ENCODE measurements at regions not wholly inside any gene's neighbourhood (a gene's known extent, or its start where the extent isn't known, plus 50 kb on each side); places are given as distances from the start of the nearest gene placed in this dataset.

- TF ChIP-seq CTCF (conservative IDR thresholded peaks at IDR 0.05; ENCODE audit: low read depth in 2 of 2) (no peak), POLR2AphosphoS5 (IDR thresholded peaks at IDR 0.05; ENCODE audit: low read depth) (no peak), ZNF114 (CRISPR knock-in tag; IDR thresholded peaks at IDR 0.05) (no peak), EZH2phosphoT487 (IDR thresholded peaks at IDR 0.05; ENCODE audit: unreplicated experiment) (no peak), EZH2 (IDR thresholded peaks at IDR 0.05; ENCODE audit: low read depth, unreplicated experiment) (no peak), JUNB (IDR thresholded peaks at IDR 0.05; ENCODE audit: unreplicated experiment) (no peak), STAT1 (IDR thresholded peaks at IDR 0.05; ENCODE audit: unreplicated experiment) (no peak), NANOG (IDR thresholded peaks at IDR 0.05; ENCODE audit: borderline replicate concordance) (no peak)
- TF ChIP-seq, protein P1, sequence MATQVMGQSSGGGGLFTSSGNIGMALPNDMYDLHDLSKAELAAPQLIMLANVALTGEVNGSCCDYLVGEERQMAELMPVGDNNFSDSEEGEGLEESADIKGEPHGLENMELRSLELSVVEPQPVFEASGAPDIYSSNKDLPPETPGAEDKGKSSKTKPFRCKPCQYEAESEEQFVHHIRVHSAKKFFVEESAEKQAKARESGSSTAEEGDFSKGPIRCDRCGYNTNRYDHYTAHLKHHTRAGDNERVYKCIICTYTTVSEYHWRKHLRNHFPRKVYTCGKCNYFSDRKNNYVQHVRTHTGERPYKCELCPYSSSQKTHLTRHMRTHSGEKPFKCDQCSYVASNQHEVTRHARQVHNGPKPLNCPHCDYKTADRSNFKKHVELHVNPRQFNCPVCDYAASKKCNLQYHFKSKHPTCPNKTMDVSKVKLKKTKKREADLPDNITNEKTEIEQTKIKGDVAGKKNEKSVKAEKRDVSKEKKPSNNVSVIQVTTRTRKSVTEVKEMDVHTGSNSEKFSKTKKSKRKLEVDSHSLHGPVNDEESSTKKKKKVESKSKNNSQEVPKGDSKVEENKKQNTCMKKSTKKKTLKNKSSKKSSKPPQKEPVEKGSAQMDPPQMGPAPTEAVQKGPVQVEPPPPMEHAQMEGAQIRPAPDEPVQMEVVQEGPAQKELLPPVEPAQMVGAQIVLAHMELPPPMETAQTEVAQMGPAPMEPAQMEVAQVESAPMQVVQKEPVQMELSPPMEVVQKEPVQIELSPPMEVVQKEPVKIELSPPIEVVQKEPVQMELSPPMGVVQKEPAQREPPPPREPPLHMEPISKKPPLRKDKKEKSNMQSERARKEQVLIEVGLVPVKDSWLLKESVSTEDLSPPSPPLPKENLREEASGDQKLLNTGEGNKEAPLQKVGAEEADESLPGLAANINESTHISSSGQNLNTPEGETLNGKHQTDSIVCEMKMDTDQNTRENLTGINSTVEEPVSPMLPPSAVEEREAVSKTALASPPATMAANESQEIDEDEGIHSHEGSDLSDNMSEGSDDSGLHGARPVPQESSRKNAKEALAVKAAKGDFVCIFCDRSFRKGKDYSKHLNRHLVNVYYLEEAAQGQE (IDR thresholded peaks at IDR 0.05; ENCODE audit: unreplicated experiment), result no peak
- TF ChIP-seq, protein P2, sequence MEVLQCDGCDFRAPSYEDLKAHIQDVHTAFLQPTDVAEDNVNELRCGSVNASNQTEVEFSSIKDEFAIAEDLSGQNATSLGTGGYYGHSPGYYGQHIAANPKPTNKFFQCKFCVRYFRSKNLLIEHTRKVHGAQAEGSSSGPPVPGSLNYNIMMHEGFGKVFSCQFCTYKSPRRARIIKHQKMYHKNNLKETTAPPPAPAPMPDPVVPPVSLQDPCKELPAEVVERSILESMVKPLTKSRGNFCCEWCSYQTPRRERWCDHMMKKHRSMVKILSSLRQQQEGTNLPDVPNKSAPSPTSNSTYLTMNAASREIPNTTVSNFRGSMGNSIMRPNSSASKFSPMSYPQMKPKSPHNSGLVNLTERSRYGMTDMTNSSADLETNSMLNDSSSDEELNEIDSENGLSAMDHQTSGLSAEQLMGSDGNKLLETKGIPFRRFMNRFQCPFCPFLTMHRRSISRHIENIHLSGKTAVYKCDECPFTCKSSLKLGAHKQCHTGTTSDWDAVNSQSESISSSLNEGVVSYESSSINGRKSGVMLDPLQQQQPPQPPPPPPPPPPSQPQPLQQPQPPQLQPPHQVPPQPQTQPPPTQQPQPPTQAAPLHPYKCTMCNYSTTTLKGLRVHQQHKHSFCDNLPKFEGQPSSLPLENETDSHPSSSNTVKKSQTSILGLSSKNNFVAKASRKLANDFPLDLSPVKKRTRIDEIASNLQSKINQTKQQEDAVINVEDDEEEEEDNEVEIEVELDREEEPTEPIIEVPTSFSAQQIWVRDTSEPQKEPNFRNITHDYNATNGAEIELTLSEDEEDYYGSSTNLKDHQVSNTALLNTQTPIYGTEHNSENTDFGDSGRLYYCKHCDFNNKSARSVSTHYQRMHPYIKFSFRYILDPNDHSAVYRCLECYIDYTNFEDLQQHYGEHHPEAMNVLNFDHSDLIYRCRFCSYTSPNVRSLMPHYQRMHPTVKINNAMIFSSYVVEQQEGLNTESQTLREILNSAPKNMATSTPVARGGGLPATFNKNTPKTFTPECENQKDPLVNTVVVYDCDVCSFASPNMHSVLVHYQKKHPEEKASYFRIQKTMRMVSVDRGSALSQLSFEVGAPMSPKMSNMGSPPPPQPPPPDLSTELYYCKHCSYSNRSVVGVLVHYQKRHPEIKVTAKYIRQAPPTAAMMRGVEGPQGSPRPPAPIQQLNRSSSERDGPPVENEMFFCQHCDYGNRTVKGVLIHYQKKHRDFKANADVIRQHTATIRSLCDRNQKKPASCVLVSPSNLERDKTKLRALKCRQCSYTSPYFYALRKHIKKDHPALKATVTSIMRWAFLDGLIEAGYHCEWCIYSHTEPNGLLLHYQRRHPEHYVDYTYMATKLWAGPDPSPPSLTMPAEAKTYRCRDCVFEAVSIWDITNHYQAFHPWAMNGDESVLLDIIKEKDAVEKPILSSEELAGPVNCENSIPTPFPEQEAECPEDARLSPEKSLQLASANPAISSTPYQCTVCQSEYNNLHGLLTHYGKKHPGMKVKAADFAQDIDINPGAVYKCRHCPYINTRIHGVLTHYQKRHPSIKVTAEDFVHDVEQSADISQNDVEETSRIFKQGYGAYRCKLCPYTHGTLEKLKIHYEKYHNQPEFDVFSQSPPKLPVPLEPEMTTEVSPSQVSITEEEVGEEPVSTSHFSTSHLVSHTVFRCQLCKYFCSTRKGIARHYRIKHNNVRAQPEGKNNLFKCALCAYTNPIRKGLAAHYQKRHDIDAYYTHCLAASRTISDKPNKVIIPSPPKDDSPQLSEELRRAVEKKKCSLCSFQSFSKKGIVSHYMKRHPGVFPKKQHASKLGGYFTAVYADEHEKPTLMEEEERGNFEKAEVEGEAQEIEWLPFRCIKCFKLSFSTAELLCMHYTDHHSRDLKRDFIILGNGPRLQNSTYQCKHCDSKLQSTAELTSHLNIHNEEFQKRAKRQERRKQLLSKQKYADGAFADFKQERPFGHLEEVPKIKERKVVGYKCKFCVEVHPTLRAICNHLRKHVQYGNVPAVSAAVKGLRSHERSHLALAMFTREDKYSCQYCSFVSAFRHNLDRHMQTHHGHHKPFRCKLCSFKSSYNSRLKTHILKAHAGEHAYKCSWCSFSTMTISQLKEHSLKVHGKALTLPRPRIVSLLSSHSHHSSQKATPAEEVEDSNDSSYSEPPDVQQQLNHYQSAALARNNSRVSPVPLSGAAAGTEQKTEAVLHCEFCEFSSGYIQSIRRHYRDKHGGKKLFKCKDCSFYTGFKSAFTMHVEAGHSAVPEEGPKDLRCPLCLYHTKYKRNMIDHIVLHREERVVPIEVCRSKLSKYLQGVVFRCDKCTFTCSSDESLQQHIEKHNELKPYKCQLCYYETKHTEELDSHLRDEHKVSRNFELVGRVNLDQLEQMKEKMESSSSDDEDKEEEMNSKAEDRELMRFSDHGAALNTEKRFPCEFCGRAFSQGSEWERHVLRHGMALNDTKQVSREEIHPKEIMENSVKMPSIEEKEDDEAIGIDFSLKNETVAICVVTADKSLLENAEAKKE (CRISPR knock-in tag; IDR thresholded peaks at IDR 0.05), result no peak
Observed at GRCh38 chr5:110324876-110325275, 401.6 kb downstream of the TMEM232 start.

Data from GM23338 (cell line).